ENCODE measurements at regions not wholly inside any gene's neighbourhood (a gene's known extent, or its start where the extent isn't known, plus 50 kb on each side); places are given as distances from the start of the nearest gene placed in this dataset.
A peak's percentile ranks its signal among the peaks of the same experiment; 100 is the strongest.

- Histone ChIP-seq H3K36me3 (ENCODE audit: control insufficient read depth, insufficient read depth, low read length) (no peaks in the 10 kb centered on the region), H3K27me3 (ENCODE audit: control insufficient read depth, insufficient read depth, low read length) (no peaks in the 10 kb centered on the region), H3K4me3 (ENCODE audit: low read length) (no peak overlapping the region), H3K9me3 (replicated peaks; ENCODE audit: control insufficient read depth, low read depth, low read length) (no peaks in the 10 kb centered on the region), H3K4me1 (ENCODE audit: control insufficient read depth, insufficient read depth, low read length) (no peaks in the 10 kb centered on the region), H3K27ac (ENCODE audit: low read length) (no peak overlapping the region)
- WGBS (ENCODE audit: insufficient coverage) = no CpG with 5 or more reads among the region's 1 CpG
- DNase-seq = no peak
These were observed 53.4 kb downstream of the RGS2 start for GRCh38 chr1:192862271-192862670.

- no peak for DNase-seq
- Histone ChIP-seq H3K4me3 (ENCODE audit: low read length) (no peak overlapping the region), H3K27me3 (ENCODE audit: control insufficient read depth, insufficient read depth, low read length) (no peaks in the 10 kb centered on the region), H3K9me3 (replicated peaks; ENCODE audit: control insufficient read depth, low read depth, low read length) (no peaks in the 10 kb centered on the region), H3K27ac (ENCODE audit: low read length) (no peak overlapping the region), H3K36me3 (ENCODE audit: control insufficient read depth, insufficient read depth, low read length) (no peaks in the 10 kb centered on the region), H3K4me1 (ENCODE audit: control insufficient read depth, insufficient read depth, low read length) (no peaks in the 10 kb centered on the region)
- WGBS (ENCODE audit: insufficient coverage) = no CpG with 5 or more reads among the region's 5 CpGs
These were observed 57.5 kb downstream of the RGS2 start for GRCh38 chr1:192866241-192866868.

GRCh38 chr1:192867180-192867579 is 58.3 kb downstream of the RGS2 start:
- Histone ChIP-seq H3K9me3 (replicated peaks; ENCODE audit: control insufficient read depth, low read depth, low read length) (no peaks in the 10 kb centered on the region), H3K4me1 (ENCODE audit: control insufficient read depth, insufficient read depth, low read length) (no peaks in the 10 kb centered on the region), H3K27me3 (ENCODE audit: control insufficient read depth, insufficient read depth, low read length) (no peaks in the 10 kb centered on the region), H3K36me3 (ENCODE audit: control insufficient read depth, insufficient read depth, low read length) (no peaks in the 10 kb centered on the region), H3K27ac (ENCODE audit: low read length) (no peak overlapping the region), H3K4me3 (ENCODE audit: low read length) (no peak overlapping the region)
- 44% methylated on average over 1 of the region's 4 CpGs for WGBS (ENCODE audit: insufficient coverage)
- peak; percentile 10 for DNase-seq

GRCh38 chr1:192869308-192869940 is 60.6 kb downstream of the RGS2 start:
- no peaks in the 10 kb centered on the region for H3K36me3 ChIP-seq (ENCODE audit: control insufficient read depth, insufficient read depth, low read length)
- H3K27me3 ChIP-seq (ENCODE audit: control insufficient read depth, insufficient read depth, low read length) = no peaks in the 10 kb centered on the region
- 88% methylated on average over 1 of the region's 4 CpGs for WGBS (ENCODE audit: insufficient coverage)
- H3K4me1 ChIP-seq (ENCODE audit: control insufficient read depth, insufficient read depth, low read length) = no peaks in the 10 kb centered on the region
- H3K4me3 ChIP-seq (ENCODE audit: low read length) = no peak overlapping the region
- no peaks in the 10 kb centered on the region for H3K9me3 ChIP-seq (replicated peaks; ENCODE audit: control insufficient read depth, low read depth, low read length)
- no peak for DNase-seq
- H3K27ac ChIP-seq (ENCODE audit: low read length) = no peak overlapping the region

GRCh38 chr1:192872010-192872409 is 63.2 kb downstream of the RGS2 start:
- Histone ChIP-seq H3K4me3 (ENCODE audit: low read length) (no peak overlapping the region), H3K27ac (ENCODE audit: low read length) (no peak overlapping the region), H3K9me3 (replicated peaks; ENCODE audit: control insufficient read depth, low read depth, low read length) (no peaks in the 10 kb centered on the region), H3K27me3 (ENCODE audit: control insufficient read depth, insufficient read depth, low read length) (no peaks in the 10 kb centered on the region), H3K36me3 (ENCODE audit: control insufficient read depth, insufficient read depth, low read length) (no peaks in the 10 kb centered on the region), H3K4me1 (ENCODE audit: control insufficient read depth, insufficient read depth, low read length) (no peaks in the 10 kb centered on the region)
- no CpG with 5 or more reads among the region's 3 CpGs for WGBS (ENCODE audit: insufficient coverage)
- no peak for DNase-seq

GRCh38 chr1:192873836-192874235 is 65.0 kb downstream of the RGS2 start:
- no peaks in the 10 kb centered on the region for H3K36me3 ChIP-seq (ENCODE audit: control insufficient read depth, insufficient read depth, low read length)
- H3K9me3 ChIP-seq (replicated peaks; ENCODE audit: control insufficient read depth, low read depth, low read length) = no peaks in the 10 kb centered on the region
- H3K4me1 ChIP-seq (ENCODE audit: control insufficient read depth, insufficient read depth, low read length) = peaks cover 6% of the 10 kb centered on the region
- DNase-seq = no peak
- H3K4me3 ChIP-seq (ENCODE audit: low read length) = no peak overlapping the region
- no peak overlapping the region for H3K27ac ChIP-seq (ENCODE audit: low read length)
- H3K27me3 ChIP-seq (ENCODE audit: control insufficient read depth, insufficient read depth, low read length) = no peaks in the 10 kb centered on the region

GRCh38 chr1:192876633-192877032 is 67.8 kb downstream of the RGS2 start:
- no CpG with 5 or more reads among the region's 1 CpG for WGBS (ENCODE audit: insufficient coverage)
- Histone ChIP-seq H3K27ac (ENCODE audit: low read length) (no peak overlapping the region), H3K36me3 (ENCODE audit: control insufficient read depth, insufficient read depth, low read length) (no peaks in the 10 kb centered on the region), H3K4me3 (ENCODE audit: low read length) (no peak overlapping the region), H3K27me3 (ENCODE audit: control insufficient read depth, insufficient read depth, low read length) (no peaks in the 10 kb centered on the region), H3K9me3 (replicated peaks; ENCODE audit: control insufficient read depth, low read depth, low read length) (no peaks in the 10 kb centered on the region), H3K4me1 (ENCODE audit: control insufficient read depth, insufficient read depth, low read length) (peaks cover 6% of the 10 kb centered on the region)
- no peak for DNase-seq

GRCh38 chr1:192877283-192877886 is 68.5 kb downstream of the RGS2 start:
- H3K9me3 ChIP-seq (replicated peaks; ENCODE audit: control insufficient read depth, low read depth, low read length) = no peaks in the 10 kb centered on the region
- H3K27ac ChIP-seq (ENCODE audit: low read length) = no peak overlapping the region
- no peaks in the 10 kb centered on the region for H3K36me3 ChIP-seq (ENCODE audit: control insufficient read depth, insufficient read depth, low read length)
- no peaks in the 10 kb centered on the region for H3K27me3 ChIP-seq (ENCODE audit: control insufficient read depth, insufficient read depth, low read length)
- WGBS (ENCODE audit: insufficient coverage) = no CpG with 5 or more reads among the region's 2 CpGs
- H3K4me1 ChIP-seq (ENCODE audit: control insufficient read depth, insufficient read depth, low read length) = peaks cover 6% of the 10 kb centered on the region
- no peak overlapping the region for H3K4me3 ChIP-seq (ENCODE audit: low read length)
- DNase-seq = no peak

- Histone ChIP-seq H3K9me3 (replicated peaks; ENCODE audit: control insufficient read depth, low read depth, low read length) (no peaks in the 10 kb centered on the region), H3K27ac (ENCODE audit: low read length) (no peak overlapping the region), H3K4me1 (ENCODE audit: control insufficient read depth, insufficient read depth, low read length) (peaks cover 6% of the 10 kb centered on the region), H3K36me3 (ENCODE audit: control insufficient read depth, insufficient read depth, low read length) (no peaks in the 10 kb centered on the region), H3K27me3 (ENCODE audit: control insufficient read depth, insufficient read depth, low read length) (no peaks in the 10 kb centered on the region), H3K4me3 (ENCODE audit: low read length) (no peak overlapping the region)
- DNase-seq = peak; percentile 70
- WGBS (ENCODE audit: insufficient coverage) = no CpG with 5 or more reads among the region's 1 CpG
These were observed 69.4 kb downstream of the RGS2 start for GRCh38 chr1:192878249-192878648.

- WGBS (ENCODE audit: insufficient coverage) = no CpG with 5 or more reads among the region's 1 CpG
- Histone ChIP-seq H3K4me1 (ENCODE audit: control insufficient read depth, insufficient read depth, low read length) (peaks cover 6% of the 10 kb centered on the region), H3K27me3 (ENCODE audit: control insufficient read depth, insufficient read depth, low read length) (no peaks in the 10 kb centered on the region), H3K4me3 (ENCODE audit: low read length) (no peak overlapping the region), H3K9me3 (replicated peaks; ENCODE audit: control insufficient read depth, low read depth, low read length) (no peaks in the 10 kb centered on the region), H3K27ac (ENCODE audit: low read length) (no peak overlapping the region), H3K36me3 (ENCODE audit: control insufficient read depth, insufficient read depth, low read length) (no peaks in the 10 kb centered on the region)
- no peak for DNase-seq
These were observed 70.6 kb downstream of the RGS2 start for GRCh38 chr1:192879406-192879805.

All from muscle of leg (tissue), 3 donors.